DOHH2 (cell line): ENCODE measurements at regions not wholly inside any gene's neighbourhood (a gene's known extent, or its start where the extent isn't known, plus 50 kb on each side); places are given as distances from the start of the nearest gene placed in this dataset.

ENCODE experiments used
- CTCF ChIP-seq: fragments of 200-600 bp; sonication (generic); IDR thresholded peaks from one replicate; pipeline ENCODE4 v1.5.1; 2014; ENCODE audit warnings: antibody characterized with exemption, mild to moderate bottlenecking, low read depth, low read length; ENCODE audit not compliant: poor library complexity, severe bottlenecking
- EZH2phosphoT487 ChIP-seq: fragments of 200-600 bp; sonication (generic); IDR thresholded peaks from 2 replicates; pipeline ENCODE4 v1.6.1; 2017; ENCODE audit warnings: borderline replicate concordance, mild to moderate bottlenecking, antibody characterized with exemption, low read length, moderate library complexity, mixed read lengths

GRCh38 chr13:80665792-80666333 lies 324.9 kb upstream of the SPRY2 start:
- TF ChIP-seq CTCF (no peak), EZH2phosphoT487 (no peak)
